SK-N-SH (cell line): ENCODE measurements at regions not wholly inside any gene's neighbourhood (a gene's known extent, or its start where the extent isn't known, plus 50 kb on each side); places are given as distances from the start of the nearest gene placed in this dataset.

Experiments
- CHD2 ChIP-seq: fragments of 150-350 bp; IDR thresholded peaks from 2 replicates; pipeline ENCODE4 v1.6.1; 2018; ENCODE audit warnings: low read length; ENCODE audit not compliant: partially characterized antibody
- CTCF ChIP-seq: fragments of 200-600 bp; sonication (generic); IDR thresholded peaks from 2 replicates; pipeline ENCODE4 v1.6.1; 2017; ENCODE audit warnings: antibody characterized with exemption, mild to moderate bottlenecking, moderate library complexity
- FOSL2 ChIP-seq: IDR thresholded peaks from 2 replicates; pipeline ENCODE4 v1.4.0; 2012; ENCODE audit warnings: low read depth, mild to moderate bottlenecking, moderate library complexity, borderline replicate concordance
- MAX ChIP-seq: IDR thresholded peaks from 2 replicates; pipeline ENCODE4 v1.4.0; 2012; ENCODE audit warnings: low read depth
- MXI1 ChIP-seq: IDR thresholded peaks from 2 replicates; pipeline ENCODE4 v1.6.1; 2012; ENCODE audit warnings: mild to moderate bottlenecking, low read depth, low read length, improper control_type of control experiment

DNA sequence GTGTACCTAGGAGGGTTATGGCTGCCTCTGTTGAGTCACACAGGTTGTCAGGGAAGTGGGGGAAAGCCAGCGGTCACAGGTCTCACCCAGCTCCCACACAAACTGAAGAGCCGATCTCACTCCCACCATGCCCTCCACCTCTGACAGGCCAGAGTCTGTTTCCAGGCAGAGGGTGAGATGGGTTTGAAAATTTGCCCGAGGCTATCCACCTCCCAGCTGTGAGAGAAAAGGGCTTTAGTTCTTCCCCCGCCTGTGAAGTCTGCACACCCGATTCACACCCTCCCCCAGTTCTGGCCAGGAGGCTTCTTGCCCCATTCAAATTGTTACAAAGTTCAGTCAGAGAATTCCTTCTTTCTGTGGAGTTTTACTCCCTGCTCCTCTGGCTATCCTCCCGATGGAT is 446.9 kb downstream of the EDEM1 start:
- TF ChIP-seq MXI1 (no peak), FOSL2 (no peak), CHD2 (no peak), CTCF (no peak), MAX (no peak)
